Vagina (tissue), 2 donors: ENCODE measurements at regions not wholly inside any gene's neighbourhood (a gene's known extent, or its start where the extent isn't known, plus 50 kb on each side); places are given as distances from the start of the nearest gene placed in this dataset.

Source experiments
- CTCF ChIP-seq, 3 experiments: fragments of 450-650 bp in 2 of 3; fragments of 200-600 bp in 1 of 3; sonication (generic) in 1 of 3; IDR thresholded peaks; one replicate each; pipeline ENCODE4 v1.5.1; 2017 to 2019; ENCODE audit warnings: antibody characterized with exemption in 3 of 3, mild to moderate bottlenecking in 2 of 3, moderate library complexity in 2 of 3
- POLR2AphosphoS5 ChIP-seq, 2 donors: sonication (generic); formaldehyde crosslinking; IDR thresholded peaks; one replicate each; pipeline ENCODE4 v1.9.0; 2017; ENCODE audit warnings: antibody characterized with exemption in 2 of 2, mild to moderate bottlenecking in 2 of 2, low read depth in 1 of 2; ENCODE audit not compliant: insufficient read depth in 1 of 2

- TF ChIP-seq CTCF (IDR thresholded peaks at IDR 0.05) (no peak), POLR2AphosphoS5 (IDR thresholded peaks at IDR 0.05; ENCODE audit: insufficient read depth in 1 of 2, low read depth in 1 of 2) (no peak)
Measured at GRCh38 chr2:157174321-157174720, 83.2 kb upstream of the GALNT5 start.
